Caco-2 (cell line): ENCODE measurements at regions not wholly inside any gene's neighbourhood (a gene's known extent, or its start where the extent isn't known, plus 50 kb on each side); places are given as distances from the start of the nearest gene placed in this dataset.

Source experiments
- BruUV-seq: library from RNA; stranded (reverse); fragments of 400-500 nt; replicated peaks from 2 replicates; lab custom pipeline; 2021; lab: Mats Ljungman, UMichigan
- CTCF ChIA-PET: fragments of 300-600 bp; sonication (Branson Sonifier 250); formaldehyde crosslinking; loops from one replicate; lab custom pipeline; 2022; ENCODE audit warnings: antibody characterized with exemption; lab: Charles Lee
- POLR2A ChIA-PET: fragments of 300-600 bp; sonication (Branson Sonifier 250); formaldehyde crosslinking; loops from one replicate; lab custom pipeline; 2022; ENCODE audit warnings: antibody characterized with exemption; lab: Charles Lee
- DNase-seq, 2 experiments: peaks; one replicate each; pipeline versions ENCODE4 v3.0.0 to v3.0.0-alpha.2; 2020 to 2022
- H3K27me3 ChIP-seq: replicated peaks from 2 replicates; pipeline ENCODE4 v1.6.0; 2011; ENCODE audit warnings: low read length; ENCODE audit not compliant: control insufficient read depth, insufficient read depth
- H3K36me3 ChIP-seq: 2 replicates; pipeline ENCODE4 v1.5.1; 2011; ENCODE audit warnings: low read length; ENCODE audit not compliant: control insufficient read depth, insufficient read depth
- H3K4me1 ChIP-seq: fragments of 250-450 bp; sonication (Bioruptor Pico); 2 replicates; pipeline ENCODE4 v1.5.1; 2020; ENCODE audit warnings: mild to moderate bottlenecking
- H3K4me3 ChIP-seq: 2 replicates; pipeline ENCODE4 v1.5.1; 2011; ENCODE audit warnings: low read depth, mild to moderate bottlenecking, control low read depth, low read length
- H3K9me3 ChIP-seq: fragments of 250-450 bp; sonication (Bioruptor Pico); 2 replicates; pipeline ENCODE4 v1.5.1; 2020; ENCODE audit warnings: mild to moderate bottlenecking, moderate library complexity
- H3K27ac Mint-ChIP-seq: one replicate; pipeline ENCODE4 v1.8.0; 2022; ENCODE audit warnings: mixed read lengths; ENCODE audit not compliant: unreplicated experiment
- H3K27me3 Mint-ChIP-seq: one replicate; pipeline ENCODE4 v1.8.0; 2022; ENCODE audit warnings: mixed read lengths; ENCODE audit not compliant: insufficient read depth, unreplicated experiment
- H3K36me3 Mint-ChIP-seq: one replicate; pipeline ENCODE4 v1.8.0; 2022; ENCODE audit warnings: mild to moderate bottlenecking, mixed read lengths; ENCODE audit not compliant: insufficient read depth, unreplicated experiment
- H3K4me1 Mint-ChIP-seq: one replicate; pipeline ENCODE4 v1.8.0; 2022; ENCODE audit warnings: low read depth, mixed read lengths; ENCODE audit not compliant: unreplicated experiment
- H3K4me3 Mint-ChIP-seq: one replicate; pipeline ENCODE4 v1.8.0; 2022; ENCODE audit warnings: mild to moderate bottlenecking, moderate library complexity, mixed read lengths; ENCODE audit not compliant: unreplicated experiment
- H3K9me3 Mint-ChIP-seq: one replicate; pipeline ENCODE4 v1.8.0; 2022; ENCODE audit warnings: mixed read lengths; ENCODE audit not compliant: unreplicated experiment
- CTCF ChIP-seq, 2 experiments: fragments of 200-600 bp in 1 of 2; IDR thresholded peaks; 1 replicate in 1 of 2; 2 replicates in 1 of 2; pipeline versions ENCODE4 v1.5.1 to v1.8.0; 2011 to 2022; ENCODE audit warnings: antibody characterized with exemption in 1 of 2, control low read depth in 1 of 2, inconsistent platforms in 1 of 2, low read depth in 1 of 2, low read length in 1 of 2, mild to moderate bottlenecking in 1 of 2, moderate library complexity in 1 of 2; ENCODE audit not compliant: insufficient read depth in 1 of 2, severe bottlenecking in 1 of 2, unreplicated experiment in 1 of 2
- intact Hi-C: fragments of 100-400 bp; cut with micrococcal nuclease; formaldehyde crosslinking; loops from one replicate; pipeline ENCODE4 v1.10.0; 2022; ENCODE audit not compliant: unreplicated experiment

- Histone ChIP-seq H3K4me3 (no peak overlapping the region), H3K9me3 (no peaks in the 10 kb centered on the region), H3K4me1 (peaks cover 14% of the 10 kb centered on the region), H3K27me3 (no peaks in the 10 kb centered on the region), H3K36me3 (no peaks in the 10 kb centered on the region)
- BruUV-seq = no TSS peak
- Mint-ChIP-seq H3K36me3 (no peaks in the 10 kb centered on the region), H3K27ac (peak overlapping the region; percentile 19), H3K27me3 (no peaks in the 10 kb centered on the region), H3K4me3 (no peak overlapping the region), H3K9me3 (peaks cover 9% of the 10 kb centered on the region), H3K4me1 (peaks cover 14% of the 10 kb centered on the region)
- ChIA-PET POLR2A (no interaction called here), CTCF (no interaction called here)
- DNase-seq = no peak
- TF ChIP-seq CTCF (IDR thresholded peaks at IDR 0.05; ENCODE audit: insufficient read depth in 1 of 2, low read depth in 1 of 2, low read length in 1 of 2, severe bottlenecking in 1 of 2, unreplicated experiment in 1 of 2) = no peak
- intact Hi-C loops = loop anchor here (2.0 kb wide), 1 partner anchor 29 kb away; no protein-coding TSS in a partner anchor
Observed at GRCh38 chr4:123619895-123620294, 223.3 kb downstream of the SPRY1 start.

DNA sequence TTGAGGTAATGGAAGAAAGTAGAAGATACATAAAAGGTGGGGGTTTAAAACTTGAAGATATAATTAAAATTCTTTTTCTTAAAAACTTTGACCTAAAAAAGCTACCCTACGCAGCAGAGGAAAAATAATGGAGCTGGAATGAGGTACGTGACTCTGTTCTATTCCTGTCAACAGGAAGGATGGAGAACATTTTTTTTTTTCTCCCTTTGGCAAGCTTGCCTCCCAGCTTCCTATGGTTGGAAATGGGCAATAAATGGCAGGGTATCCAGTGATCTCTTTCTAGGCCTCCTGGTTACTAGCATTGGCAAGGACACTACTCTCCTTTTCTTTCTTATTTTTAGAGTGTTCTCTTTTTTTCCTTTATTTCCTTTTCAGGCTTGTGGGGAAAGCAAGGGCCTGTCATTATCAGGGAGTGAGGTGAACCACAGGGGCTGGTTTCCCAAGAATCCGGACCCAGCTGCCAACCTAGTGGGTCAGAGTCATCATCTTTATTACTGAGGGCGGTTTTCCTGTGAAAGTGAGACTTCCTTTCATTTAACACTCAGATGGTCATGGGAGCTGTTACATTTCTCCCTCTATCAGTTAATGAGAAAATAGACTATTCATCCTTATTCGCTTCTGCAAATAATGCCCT lies 224.6 kb downstream of the SPRY1 start:
- ChIA-PET POLR2A (no interaction called here), CTCF (no interaction called here)
- peaks cover 14% of the 10 kb centered on the region for H3K4me1 Mint-ChIP-seq
- DNase-seq = no peak
- Histone ChIP-seq H3K9me3 (no peaks in the 10 kb centered on the region), H3K36me3 (no peaks in the 10 kb centered on the region), H3K4me1 (peaks cover 14% of the 10 kb centered on the region), H3K4me3 (no peak overlapping the region), H3K27me3 (no peaks in the 10 kb centered on the region)
- H3K4me3 Mint-ChIP-seq = no peak overlapping the region
- intact Hi-C loops = no loop called here
- H3K36me3 Mint-ChIP-seq = no peaks in the 10 kb centered on the region
- peaks cover 9% of the 10 kb centered on the region for H3K9me3 Mint-ChIP-seq
- no peaks in the 10 kb centered on the region for H3K27me3 Mint-ChIP-seq
- BruUV-seq = no TSS peak
- no peak overlapping the region for H3K27ac Mint-ChIP-seq
- no peak for TF ChIP-seq CTCF (IDR thresholded peaks at IDR 0.05; ENCODE audit: insufficient read depth in 1 of 2, low read depth in 1 of 2, low read length in 1 of 2, severe bottlenecking in 1 of 2, unreplicated experiment in 1 of 2)

GRCh38 chr4:123622572-123622971 lies 226.0 kb downstream of the SPRY1 start:
- H3K36me3 Mint-ChIP-seq = no peaks in the 10 kb centered on the region
- no peak overlapping the region for H3K27ac Mint-ChIP-seq
- no peak for DNase-seq
- peaks cover 14% of the 10 kb centered on the region for H3K4me1 Mint-ChIP-seq
- peaks cover 14% of the 10 kb centered on the region for H3K4me1 ChIP-seq
- H3K4me3 Mint-ChIP-seq = no peak overlapping the region
- H3K36me3 ChIP-seq = no peaks in the 10 kb centered on the region
- H3K9me3 ChIP-seq = no peaks in the 10 kb centered on the region
- BruUV-seq = no TSS peak
- no peak overlapping the region for H3K4me3 ChIP-seq
- no peaks in the 10 kb centered on the region for H3K27me3 ChIP-seq
- intact Hi-C loops = no loop called here
- no peak for TF ChIP-seq CTCF (IDR thresholded peaks at IDR 0.05; ENCODE audit: insufficient read depth in 1 of 2, low read depth in 1 of 2, low read length in 1 of 2, severe bottlenecking in 1 of 2, unreplicated experiment in 1 of 2)
- peaks cover 9% of the 10 kb centered on the region for H3K9me3 Mint-ChIP-seq
- CTCF ChIA-PET = no interaction called here
- POLR2A ChIA-PET = no interaction called here
- no peaks in the 10 kb centered on the region for H3K27me3 Mint-ChIP-seq
